Head of caudate nucleus (tissue), 42 donors: ENCODE measurements at regions not wholly inside any gene's neighbourhood (a gene's known extent, or its start where the extent isn't known, plus 50 kb on each side); places are given as distances from the start of the nearest gene placed in this dataset.
"Not testable (repeated sequence)": the region's sequence is repeated elsewhere in the genome, so short reads cannot be mapped to it uniquely, and the experiment has no call there.

Experiments used
- DNase-seq, 42 donors: peaks; one replicate each; pipeline versions ENCODE4 v3.0.0 to v3.0.0-alpha.2; 2020 to 2021; ENCODE audit warnings: mixed read lengths in 7 of 42
- intact Hi-C: fragments of 100-400 bp; cut with DNase I; formaldehyde crosslinking; loops from one replicate; pipeline ENCODE4 v1.15.0; 2022

DNA sequence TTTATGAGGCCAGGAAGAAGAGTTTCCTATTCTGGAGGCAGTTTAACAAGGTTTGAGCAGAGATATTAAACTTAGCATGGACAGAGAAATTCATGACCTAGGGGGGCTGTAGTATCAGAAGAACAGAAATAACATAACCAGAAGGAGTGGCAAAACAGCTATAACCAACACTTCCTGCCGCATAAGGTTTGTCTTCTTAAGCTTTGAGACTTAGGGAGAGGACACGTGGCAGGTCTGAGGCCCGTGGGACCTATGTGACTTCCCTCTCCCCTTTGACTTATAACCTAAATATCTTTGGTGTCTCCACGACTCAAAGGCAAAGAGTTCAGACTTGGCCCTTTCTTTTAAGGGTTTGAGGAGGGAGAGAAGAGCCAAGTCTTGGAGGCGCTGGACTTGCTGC, 119.1 kb upstream of the PZP start:
- intact Hi-C loops = no loop called here
- no peak for DNase-seq

GRCh38 chr12:9326849-9327248, 118.7 kb upstream of the PZP start:
- DNase-seq, intact Hi-C loops: not testable (repeated sequence)

GRCh38 chr12:9326085-9326484, 117.9 kb upstream of the PZP start:
- no peak for DNase-seq
- intact Hi-C loops = no loop called here

GRCh38 chr12:9325471-9325870, 117.3 kb upstream of the PZP start:
- DNase-seq = no peak
- intact Hi-C loops = no loop called here

GRCh38 chr12:9324782-9325181, 116.6 kb upstream of the PZP start:
- intact Hi-C loops = no loop called here
- DNase-seq = no peak

- no peak for DNase-seq
- intact Hi-C loops = no loop called here
Measured at GRCh38 chr12:9323144-9323681, 115.0 kb upstream of the PZP start.

GRCh38 chr12:9319842-9320173, 111.6 kb upstream of the PZP start:
- intact Hi-C loops = no loop called here
- DNase-seq = no peak

- intact Hi-C loops = no loop called here
- DNase-seq = no peak
Measured at GRCh38 chr12:9319044-9319841, 111.0 kb upstream of the PZP start.

- intact Hi-C loops = not testable (repeated sequence)
Measured at GRCh38 chr12:9313479-9313878, 105.3 kb upstream of the PZP start.

GRCh38 chr12:9312406-9313392, 104.5 kb upstream of the PZP start:
- peak in 2 of 42 donors; percentile 10 to 17 for DNase-seq
- intact Hi-C loops = not testable (repeated sequence)

More at GRCh38 chr12:9313479-9313878, 105.3 kb upstream of the PZP start:
- peak in 2 of 42 donors; percentile 11 to 28 for DNase-seq

DNA sequence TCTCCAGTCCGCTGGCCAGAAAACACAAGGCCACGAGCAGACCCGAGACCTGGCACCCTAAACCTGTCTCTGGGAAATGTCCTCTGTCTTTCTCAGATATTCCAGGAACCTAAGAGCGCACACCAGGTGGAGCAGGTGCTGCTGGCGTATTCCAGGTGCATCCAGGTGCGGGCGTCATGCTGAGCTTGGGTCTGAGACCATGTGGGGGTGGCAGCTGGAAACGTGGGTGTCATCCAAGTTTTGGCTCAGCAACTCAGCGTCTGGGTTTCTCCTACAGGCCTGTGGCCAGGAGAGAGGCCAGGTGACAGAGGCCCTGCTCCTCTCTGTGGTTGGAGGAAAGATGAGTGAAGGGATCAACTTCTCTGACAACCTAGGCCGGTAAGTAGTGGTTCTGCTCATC, 103.3 kb upstream of the PZP start:
- intact Hi-C loops = not testable (repeated sequence)
- peak in 1 of 42 donors; percentile 27 for DNase-seq

GRCh38 chr12:9310645-9311044, 102.5 kb upstream of the PZP start:
- intact Hi-C loops = not testable (repeated sequence)
- peak in 1 of 42 donors; percentile 18 for DNase-seq

- DNase-seq = peak in 2 of 42 donors; percentile 11 to 24
- intact Hi-C loops = not testable (repeated sequence)
Measured at GRCh38 chr12:9309749-9310148, 101.6 kb upstream of the PZP start.

DNA sequence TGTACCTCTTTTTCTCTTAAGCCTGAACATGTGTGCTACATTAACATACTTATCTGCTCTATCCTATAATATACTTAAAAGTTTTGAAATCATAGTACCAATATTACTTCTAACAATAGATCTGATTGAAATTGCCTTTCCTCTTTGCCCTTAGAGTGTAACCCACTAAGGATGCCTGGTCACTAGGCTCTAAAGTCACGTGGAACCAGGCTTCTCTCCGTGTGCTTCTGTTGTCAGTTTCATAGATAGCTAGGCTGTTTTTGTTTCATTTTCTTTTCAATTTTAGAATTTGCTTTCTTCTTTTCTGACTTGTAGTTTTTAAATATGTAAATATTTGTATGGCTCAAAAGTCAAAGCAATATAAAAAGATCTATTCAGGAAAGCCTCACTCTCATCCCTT, 100.5 kb upstream of the PZP start:
- intact Hi-C loops, DNase-seq: not testable (repeated sequence)

DNA sequence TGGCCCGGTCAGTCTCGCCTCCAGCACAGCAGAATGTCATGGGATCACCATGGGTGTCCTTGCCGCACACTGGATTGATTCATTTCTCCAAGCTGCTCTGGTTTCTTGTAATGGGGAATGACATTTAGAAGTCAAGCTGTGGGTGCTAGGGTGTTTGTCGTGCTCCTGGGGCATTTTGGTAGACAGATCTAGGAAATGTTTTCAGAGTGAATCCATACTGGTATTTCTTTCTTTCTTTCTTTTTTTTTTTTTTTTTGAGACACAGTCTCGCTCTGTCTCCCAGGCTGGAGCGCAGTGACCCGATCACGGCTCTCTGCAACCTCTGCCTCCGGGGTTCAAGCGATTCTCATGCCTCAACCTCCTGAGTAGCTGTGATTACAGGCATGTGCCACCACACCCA, 100.0 kb upstream of the PZP start:
- peak in 1 of 42 donors; percentile 9 for DNase-seq
- intact Hi-C loops = not testable (repeated sequence)

DNA sequence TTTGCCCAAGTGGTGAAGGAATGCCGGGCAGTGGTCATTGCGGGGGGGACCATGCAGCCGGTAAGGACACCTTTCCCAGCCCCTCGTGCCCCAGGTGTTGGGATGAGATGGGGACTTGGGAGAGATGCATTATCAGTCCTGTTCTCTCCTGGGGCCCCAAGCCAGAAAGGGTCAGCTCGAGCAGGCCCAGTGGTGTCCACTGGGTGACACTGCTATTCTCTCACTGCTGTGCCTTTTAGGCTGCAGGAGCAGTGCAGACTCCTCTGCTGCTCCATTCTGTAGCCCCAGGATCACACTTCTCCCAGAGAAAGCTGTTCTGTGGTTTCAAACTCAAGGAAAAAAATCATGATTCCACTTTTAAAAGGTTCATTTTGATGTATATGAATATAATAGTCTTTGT, 99.1 kb upstream of the PZP start:
- intact Hi-C loops = not testable (repeated sequence)
- peak in 1 of 42 donors; percentile 14 for DNase-seq

DNA sequence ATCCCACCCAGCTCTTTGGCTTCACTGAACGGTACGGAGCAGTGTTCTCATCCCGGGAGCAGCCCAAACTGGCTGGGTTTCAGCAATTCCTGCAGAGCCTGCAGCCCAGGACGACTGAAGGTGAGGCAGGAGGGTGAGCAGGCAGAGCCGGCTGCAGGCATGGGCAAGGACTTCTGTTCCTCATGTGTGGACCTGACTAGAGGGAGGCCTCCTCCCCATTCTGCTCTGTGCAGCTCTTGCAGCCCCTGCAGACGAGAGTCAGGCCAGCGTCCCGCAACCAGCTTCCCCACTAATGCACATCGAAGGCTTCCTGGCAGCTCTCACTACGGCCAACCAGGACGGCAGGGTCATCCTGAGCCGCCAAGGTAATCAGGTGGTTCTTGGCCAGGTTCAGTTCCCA, 97.8 kb upstream of the PZP start:
- intact Hi-C loops, DNase-seq: not testable (repeated sequence)

DNA sequence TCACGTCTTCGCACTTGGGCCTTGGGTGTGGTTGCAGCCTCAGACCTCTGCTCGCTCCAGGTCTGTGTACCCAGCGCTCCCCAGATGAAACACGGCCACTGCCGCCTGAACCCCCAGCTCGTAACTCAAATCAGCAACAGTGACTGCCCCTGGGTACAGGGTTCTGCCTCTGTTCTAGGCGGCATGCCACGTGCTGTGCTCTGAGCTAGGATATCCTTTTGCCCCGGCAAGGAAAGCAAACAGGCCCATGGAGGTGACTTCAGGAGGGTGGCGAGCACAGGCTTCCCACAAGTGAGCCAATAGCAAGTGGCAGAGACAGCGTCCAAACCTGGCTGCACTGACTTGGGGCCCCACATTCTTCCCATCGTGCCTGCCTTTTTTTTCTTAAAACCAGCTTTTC, 96.3 kb upstream of the PZP start:
- DNase-seq, intact Hi-C loops: not testable (repeated sequence)

- intact Hi-C loops, DNase-seq: not testable (repeated sequence)
Measured at GRCh38 chr12:9295872-9296271, 87.7 kb upstream of the PZP start.
